ENCODE measurements at regions not wholly inside any gene's neighbourhood (a gene's known extent, or its start where the extent isn't known, plus 50 kb on each side); places are given as distances from the start of the nearest gene placed in this dataset.
A peak's percentile ranks its signal among the peaks of the same experiment; 100 is the strongest.

DNA sequence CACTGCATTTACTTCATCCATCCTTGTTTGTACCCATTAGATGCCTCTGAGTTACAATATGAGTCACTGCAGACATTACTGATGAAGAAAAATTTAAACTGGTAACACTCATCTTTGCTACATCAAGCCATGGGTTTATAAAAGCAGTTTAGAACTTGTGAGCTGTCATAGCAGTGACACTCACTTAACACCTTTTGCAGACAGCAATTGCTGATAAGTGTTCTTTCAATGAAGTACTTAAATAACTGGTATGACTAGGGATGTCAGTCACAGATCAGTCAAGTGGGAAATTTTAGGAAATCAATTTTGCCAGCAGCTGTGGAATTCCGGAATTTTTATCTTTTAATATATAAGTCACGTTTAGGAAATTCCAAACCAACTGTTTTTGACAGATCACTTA is 643.0 kb downstream of the TBL1XR1 start:
- DNase-seq: no peak

DNA sequence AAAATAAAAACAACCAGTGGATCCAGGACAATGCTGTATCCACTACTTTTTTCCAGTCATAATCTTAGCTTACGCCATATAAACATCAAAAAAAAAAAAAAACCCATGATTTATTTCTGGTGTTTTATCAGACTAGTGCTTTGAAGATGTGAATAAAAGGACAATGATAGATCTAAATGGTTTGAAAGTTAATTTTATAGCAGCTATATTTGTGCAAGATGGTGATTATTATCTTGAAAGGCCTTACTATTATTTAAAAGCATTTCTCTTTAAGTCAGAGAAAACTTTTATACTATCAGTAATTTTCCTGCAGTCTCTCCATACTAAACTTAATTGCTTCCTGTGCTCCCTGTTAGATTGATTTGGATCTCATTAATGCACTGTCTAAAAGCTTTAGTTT is 670.3 kb downstream of the TBL1XR1 start:
- no peak for DNase-seq

DNA sequence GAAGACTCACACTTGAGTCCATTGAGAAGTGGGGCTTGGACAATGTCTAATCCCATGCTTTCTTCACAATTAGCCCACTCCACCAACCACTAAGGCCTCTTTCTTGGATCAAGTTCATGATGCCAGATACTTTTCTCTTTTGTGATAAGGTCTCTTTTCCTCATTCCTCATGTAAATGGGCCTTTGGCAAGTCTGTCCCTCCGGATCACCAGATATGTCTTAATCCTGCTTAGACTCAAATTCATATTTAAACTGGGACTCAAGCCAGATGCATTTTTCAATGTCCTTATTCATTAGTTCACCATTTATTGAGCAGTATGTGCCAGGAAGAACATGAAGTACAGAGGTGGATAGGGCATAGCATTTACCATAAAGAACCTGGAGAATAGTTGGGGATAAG is 671.1 kb downstream of the TBL1XR1 start:
- no peak for DNase-seq

DNA sequence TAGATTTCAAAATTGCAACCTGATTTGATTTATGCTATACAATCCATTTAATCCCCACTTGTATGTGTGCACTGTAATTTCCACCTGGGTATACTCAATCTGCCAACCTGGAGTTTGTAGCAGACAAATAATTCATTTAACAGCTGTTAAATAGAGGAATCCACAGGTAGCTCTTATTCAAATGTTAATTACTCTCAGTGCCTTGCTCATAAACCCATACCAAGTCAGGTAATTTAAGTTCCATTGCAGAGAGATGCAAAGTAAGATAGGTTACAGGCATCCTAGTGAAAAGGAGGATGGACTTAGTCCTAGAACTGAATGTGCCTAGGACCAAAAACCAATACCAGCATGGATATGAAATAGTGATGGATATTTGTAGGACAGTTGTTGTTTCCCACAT is 674.2 kb downstream of the TBL1XR1 start:
- DNase-seq: no peak

DNA sequence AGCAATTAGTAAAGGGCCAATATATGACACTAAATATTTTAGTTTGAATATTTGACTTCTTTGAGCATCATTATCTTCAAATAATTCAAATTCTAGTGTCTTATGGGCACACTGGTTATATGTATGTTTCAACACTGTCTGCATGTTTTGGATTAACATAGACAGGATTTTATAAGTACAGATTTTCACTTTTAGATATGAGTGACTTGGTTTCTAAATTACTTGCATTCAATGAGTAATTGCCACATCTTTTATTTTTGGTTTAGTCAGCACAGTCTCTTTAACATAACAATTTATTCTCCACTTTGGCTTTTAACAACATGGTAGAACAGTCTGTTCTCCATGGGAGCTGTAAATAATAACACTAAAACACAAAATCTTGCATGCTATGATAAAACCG is 674.8 kb downstream of the TBL1XR1 start:
- DNase-seq: no peak

DNA sequence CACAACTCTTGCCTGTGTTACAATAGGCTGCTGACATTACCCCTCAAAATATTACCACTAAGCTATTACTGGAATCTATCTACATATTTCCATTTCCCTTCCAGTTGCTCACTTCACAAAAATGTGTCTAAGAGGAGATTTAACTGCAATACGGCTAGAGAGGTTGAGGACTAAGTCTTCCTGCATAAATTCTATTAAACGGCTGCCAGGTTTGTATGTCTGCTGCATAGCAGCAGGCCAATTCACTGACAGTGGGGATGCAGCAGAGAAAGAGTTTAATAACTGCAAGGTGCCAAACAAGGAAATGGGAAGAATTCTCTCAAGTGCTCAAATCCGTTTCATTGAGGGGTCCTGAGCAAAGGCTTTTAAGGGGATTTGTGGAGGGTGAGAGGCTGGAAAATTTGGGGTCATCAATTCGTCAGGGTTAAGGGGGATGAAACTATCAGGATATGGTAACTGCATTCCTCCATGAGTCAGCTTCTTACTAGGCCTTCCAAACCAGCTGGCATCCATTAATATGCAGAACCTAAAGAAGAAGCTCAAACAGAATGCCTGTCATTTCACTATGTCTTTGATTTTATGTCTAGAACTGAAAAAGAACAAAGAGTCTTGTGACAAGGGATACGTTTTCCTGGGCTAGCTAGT is 675.6 kb downstream of the TBL1XR1 start:
- peak; percentile 81 for DNase-seq

DNA sequence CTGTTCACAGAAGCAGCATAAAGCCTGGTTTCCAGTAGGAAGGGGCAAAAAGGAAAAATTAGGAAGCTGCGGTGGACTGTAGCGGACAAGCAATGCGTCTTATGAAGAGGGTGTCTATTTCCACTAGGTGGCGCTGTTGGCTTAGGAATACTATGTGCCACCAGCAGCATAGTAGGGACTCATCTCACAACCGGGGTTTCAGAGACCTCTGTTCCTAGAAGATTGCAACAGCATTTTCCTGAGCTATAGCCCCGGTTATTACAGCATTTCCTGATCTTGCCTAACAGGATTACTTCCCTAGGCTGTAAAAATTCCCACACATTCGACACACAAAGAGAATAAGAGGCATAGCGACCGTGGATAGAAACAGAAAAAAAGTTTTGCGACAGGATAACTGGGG is 683.0 kb downstream of the TBL1XR1 start:
- DNase-seq: peak; percentile 43

DNA sequence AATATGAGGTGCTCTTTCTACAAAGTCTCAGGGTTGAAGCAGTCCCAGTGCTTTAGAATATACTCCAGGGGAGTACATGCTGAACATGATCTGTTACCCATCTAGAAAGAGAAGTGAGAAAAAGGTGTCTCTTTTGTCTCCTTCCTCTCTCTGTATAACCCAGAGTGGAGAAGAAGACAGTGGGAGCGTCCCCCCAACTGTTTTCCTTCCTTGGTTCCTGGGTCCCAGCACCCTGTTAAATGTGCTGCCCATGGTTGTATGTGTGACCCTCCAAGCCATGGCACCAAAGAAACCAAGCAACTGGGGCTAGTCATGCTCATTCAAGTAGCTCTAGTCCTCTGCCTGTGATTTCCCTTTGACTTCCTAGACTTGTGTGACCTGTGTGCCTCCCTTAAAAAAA is 683.7 kb downstream of the TBL1XR1 start:
- DNase-seq: no peak

DNA sequence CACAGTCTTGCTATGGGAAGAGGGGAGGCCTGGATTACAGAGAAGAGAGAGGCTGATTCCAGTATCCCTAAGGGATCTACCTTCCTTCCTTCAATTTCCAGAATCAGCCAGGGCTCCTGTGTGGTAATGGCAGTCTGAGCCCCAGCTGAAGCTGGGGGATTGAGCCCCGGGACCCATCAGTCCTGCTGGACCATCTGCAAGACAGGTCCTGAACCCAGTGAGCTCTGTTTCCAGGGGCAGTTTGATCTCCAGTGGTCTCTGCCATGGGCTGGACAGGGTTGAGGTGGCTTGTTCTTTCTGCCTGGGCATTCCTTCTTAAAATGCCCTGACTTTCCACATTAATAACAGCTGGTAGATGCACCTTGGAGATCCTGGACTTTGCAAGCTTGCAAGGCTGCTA is 685.2 kb downstream of the TBL1XR1 start:
- no peak for DNase-seq

DNA sequence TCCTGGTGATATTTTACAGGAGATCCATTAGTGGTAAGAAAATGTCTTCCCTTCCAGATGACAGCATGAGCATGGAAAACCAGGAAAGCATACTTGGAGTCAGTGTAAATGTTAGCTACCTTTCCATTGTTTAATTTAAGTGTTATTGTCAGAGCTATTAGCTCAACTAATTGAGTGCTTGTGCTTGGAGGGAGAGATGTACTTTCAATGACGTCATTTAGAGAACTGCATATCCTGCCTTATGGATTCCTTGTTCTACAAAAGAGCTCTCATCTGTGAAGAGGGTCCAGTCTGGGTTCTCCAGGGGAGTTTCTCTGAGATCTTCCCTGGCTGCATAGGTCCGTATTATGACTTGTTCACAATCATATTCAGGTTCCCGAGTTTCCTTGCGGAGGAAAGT is 687.2 kb downstream of the TBL1XR1 start:
- DNase-seq: no peak

DNA sequence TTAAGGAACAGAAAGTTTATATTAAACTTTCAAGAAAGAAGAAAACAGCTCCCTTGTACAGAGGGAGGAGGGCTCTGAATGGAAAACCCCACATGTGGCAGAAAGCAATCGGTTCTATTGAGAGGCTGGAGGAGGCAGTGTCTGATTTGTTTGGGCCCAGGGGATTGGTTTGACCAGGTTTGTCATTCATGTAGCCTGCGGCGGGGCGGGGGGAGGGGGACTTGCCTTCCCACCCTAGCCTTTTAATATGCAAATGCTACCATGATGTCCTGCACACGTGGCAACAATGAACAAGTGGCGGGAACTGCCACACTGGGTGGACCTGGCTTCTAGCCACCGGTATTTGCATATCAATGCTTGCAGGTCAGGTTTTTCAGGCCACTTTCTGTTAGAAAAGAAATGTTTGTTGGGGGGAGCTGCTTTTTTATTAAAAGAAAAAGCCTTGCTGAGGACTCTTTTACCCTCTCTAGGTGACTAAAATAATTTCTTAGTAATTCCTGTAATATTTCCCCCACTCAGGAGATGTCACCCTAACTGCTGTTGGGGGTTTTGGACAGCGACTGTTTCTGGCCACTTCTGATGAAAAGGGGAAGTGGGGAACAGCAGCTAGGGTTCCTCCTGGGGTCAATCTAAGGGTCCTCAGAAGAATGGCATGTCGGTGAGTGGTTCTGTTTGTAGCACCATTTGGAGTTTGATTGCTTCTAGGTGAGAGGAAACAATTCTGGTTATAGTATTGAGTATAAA is 691.2 kb downstream of the TBL1XR1 start:
- no peak for DNase-seq

DNA sequence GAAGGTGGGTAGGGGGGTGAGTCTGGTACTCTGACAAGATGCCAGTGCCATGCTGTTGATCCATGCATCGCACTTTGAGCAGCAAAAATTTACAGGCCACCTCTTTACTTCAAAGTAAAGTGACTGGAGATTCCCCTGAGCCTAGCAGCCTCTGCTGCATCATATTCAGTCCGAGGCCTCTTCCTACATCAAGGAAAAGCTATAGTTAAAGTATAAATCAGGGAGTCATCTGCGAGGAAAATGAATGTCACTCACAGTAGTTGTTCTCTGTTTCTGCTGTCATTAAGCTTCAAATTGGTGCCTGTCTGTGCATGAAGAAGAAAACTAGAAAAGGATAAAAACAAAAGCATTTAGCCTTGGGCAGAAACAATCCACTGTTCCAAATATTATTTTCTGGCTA is 706.2 kb downstream of the TBL1XR1 start:
- DNase-seq: no peak

DNA sequence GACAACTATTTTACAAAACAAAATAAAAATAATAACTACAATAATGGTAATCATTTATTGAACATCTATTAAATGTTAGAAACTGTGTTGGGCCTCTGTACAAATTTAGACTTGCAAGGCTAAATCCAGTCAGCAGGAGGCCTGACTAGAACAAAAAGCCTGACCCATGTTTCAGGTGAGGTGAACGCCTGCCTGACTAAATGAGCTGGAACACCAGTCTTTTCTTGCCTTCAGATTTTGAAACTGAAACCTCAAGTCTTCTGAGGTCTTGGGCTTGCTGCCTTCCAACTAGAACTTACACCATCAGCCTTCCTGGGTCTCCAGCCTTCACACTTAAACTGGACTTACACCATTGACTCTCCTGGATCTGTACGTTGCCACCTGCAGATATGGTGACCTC is 706.9 kb downstream of the TBL1XR1 start:
- no peak for DNase-seq

DNA sequence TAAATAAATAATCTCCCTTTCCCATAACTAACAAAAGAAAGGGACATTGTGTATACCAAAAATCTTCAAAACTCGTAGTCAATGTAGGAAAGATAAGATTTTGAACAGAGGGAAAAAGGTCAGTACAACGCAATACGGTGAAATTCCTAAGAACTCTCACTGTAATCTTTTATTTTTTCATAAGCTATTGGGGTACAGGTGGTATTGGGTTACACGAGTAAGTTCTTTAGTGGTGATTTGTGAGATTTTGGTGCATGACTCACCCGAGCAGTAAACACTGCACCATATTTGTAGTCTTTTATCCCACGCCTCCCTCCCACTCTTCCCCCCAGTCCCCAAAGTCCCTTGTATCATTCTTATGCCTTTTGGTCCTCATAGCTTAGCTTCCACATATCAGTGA is 718.0 kb downstream of the TBL1XR1 start:
- peak; percentile 2 for DNase-seq

DNA sequence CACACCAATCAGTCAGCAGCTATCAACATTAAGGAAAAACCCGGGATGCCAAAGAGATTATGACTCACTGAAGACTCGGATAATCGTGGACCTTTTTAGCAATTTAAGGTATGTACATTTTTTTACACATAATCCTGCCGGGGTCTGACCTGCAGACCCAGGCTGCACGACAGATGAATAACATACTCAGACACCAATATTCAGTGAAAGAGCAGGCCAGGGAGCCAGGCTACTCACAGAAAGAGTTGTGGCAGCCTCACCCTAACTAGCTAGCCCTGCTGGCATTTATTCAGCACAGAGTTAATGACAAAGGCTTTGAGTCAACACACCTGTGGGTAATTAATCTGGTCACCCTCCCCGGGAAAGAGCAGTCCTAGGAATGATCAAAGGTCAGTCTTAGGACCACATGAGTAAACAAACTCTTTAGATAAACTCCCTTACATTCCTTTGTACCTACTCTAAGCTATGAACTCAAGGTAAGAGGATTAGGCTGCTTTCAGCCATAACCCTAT is 727.5 kb downstream of the TBL1XR1 start:
- peak; percentile 7 for DNase-seq

DNA sequence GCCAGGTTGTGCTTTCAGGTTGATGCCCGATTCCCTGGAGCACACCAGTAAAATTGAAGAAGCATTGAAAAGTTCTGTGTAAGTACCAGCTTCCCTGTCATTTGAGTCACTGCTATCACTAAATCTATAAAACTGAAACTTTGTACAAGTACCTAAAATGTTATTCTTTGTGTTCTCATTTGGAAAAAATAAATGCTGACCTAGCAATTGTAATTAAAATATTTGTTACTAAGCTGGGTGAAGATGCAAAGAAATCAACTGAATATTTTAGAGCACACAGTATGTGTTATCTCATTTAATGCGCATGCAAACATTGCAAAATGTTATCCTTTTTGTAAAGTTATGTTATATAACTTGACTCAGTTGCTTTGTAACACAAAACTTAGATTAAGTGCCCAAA is 733.7 kb downstream of the TBL1XR1 start:
- DNase-seq: no peak

DNA sequence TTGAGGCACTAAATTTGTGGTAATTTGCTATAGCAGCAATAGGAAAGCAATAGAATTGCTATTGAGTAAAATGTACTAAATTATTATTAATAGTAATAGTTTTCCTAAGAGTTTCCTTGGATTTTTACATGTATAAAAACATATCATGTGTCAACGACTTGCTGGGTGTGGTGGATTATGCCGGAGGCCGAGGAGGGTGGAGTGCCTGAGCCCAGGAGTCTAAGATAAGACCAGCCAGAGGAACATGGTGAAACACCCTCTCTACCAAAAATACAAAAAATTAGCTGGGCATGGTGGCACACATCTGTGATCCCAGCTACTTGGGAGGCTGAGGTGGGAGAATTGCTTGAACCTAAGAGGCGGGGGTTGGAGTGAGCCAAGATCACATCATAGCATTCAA is 749.9 kb downstream of the TBL1XR1 start:
- no peak for DNase-seq

DNA sequence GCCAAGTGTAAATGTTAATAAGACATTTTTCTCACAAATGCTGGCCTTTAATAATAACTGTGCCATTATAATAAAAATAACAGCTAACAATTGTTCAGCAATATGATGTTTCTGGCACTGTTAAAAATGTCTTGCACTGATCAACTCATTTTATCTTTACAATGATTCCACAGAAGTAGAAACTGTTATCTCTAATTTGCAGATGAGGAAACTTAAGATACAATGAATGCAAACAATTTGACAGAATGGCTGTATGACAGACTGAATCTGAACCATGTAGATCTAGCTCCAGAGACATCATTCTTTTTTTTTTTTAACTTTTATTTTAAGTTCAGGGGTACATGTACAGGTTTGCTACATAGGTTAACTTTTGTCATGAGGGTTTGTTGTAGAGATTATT is 755.0 kb downstream of the TBL1XR1 start:
- no peak for DNase-seq

DNA sequence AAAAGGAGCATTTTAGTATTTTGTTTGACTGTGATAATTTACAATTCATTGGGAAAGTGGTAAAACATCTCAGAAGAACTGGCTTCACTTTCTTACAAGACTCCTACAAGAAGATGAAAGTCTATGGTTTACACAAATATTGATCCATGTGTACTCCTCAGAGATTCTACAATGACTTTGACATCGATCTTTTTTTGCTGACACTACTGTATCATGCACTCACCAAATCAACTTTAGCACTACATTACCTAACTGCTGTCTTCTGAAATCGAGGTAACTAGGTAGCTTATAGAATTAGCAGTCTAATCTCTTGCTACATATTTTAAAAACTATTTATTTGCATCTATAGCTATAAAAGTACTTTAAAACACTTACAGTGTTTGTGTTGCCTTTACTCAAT is 757.6 kb downstream of the TBL1XR1 start:
- no peak for DNase-seq

DNA sequence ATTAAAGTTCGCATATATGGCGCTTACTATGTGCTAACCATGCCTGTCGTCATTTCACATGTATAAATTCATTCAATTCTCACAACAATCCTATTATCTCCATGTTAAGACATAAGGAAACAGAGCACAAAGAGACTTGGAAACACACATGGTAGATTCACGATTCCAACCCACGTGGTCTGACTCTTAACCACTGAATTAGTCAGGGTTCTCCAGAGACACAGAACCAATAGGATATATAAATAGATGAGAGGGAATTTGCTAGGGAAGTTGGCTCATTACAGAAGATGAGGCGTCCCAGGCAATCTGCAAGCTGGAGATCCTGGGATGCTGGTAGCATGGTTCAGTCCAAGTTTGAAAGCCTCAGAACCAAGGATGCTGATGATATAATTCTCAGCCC is 765.3 kb downstream of the TBL1XR1 start:
- peak; percentile 57 for DNase-seq

DNA sequence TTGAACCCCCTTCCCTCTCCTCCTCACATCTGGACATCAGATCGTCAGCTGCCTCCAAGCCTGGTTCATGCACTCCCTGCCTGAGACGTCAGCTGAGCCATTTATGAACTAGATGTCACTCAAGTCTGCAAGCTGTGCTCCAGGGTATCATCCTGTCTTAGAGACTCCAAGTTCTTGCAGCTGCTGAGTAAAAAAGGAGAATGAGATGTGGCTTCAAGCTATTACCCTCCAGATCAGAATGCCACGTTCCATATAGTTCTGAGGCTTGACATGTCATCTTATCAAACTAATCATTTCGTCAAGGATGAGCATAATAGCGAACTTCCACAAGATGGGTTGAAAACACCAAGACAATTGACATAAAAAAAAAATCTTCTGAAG is 766.3 kb downstream of the TBL1XR1 start:
- no peak for DNase-seq

DNA sequence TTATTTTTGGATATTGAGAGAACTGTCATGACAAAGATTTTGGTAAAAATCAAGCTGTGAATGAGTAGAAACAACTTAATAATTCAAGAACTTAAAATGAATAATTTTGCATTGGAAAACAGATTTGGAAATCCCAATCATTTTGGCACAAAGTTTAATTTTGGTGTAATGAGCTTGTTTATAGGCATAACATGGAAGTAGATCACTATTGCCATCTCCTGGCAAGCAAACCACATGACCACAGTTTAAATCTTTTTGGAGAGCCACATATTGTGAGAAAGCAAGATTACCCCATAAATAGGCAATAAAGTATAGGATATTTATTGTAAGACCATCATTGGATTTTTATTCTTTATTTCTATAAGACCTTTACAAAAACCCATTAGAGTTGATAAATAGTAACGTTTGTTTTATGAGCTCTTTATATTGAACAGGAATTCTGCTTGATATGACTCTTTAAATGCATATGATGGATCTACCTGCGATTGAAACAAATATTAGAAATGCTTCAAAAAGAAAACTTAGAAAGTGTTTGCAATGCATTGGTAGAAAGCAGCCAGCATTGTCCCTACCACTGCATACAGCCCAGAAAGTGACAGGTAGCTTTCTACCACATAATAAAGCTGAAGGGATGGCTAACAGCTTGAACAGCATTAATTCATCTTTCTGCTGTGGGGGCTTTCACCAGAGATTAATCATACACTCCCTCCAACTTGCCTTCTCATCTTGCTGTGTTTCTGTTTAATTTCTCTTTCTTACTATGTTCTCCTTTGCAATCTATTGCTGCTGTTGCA is 766.8 kb downstream of the TBL1XR1 start:
- DNase-seq: peak; percentile 57

DNA sequence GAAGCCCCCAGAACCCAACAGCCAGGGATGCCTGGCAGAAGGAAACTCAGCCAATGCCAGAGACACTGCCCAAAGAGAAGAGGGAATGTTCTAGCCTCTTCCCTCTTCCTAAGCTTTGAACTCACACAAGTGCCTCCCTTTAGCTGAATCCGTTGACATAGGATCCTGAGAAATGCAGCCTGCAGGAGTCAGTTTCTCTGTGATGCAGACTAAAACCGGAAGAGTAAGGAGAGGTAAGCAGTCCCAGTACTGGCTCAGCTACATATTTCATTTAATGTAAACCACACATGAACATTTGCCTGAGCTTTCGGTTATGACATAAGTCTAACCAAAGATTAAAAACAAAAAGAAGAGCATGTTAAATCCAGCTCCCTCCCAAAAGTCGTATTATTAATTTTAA is 768.7 kb downstream of the TBL1XR1 start:
- no peak for DNase-seq

DNA sequence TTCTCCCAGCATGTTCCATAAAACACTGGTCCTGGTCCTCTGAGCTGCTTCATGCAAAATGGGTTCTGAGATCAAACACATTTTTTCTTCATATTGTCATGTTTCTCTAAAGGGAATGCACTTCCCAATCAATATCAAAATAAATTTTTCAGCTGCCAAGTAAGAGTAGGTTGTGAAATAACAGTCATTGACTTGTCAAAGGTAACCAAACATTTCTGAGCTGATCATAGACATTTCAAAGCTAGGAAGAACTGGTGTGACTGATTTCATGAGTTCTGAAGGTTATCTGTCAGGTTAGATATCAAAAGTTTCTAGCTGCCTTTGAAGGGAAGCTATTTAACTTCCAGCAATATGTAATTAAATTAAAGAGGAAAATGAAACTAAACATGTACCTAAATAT is 770.9 kb downstream of the TBL1XR1 start:
- no peak for DNase-seq
